ENCODE measurements at regions not wholly inside any gene's neighbourhood (a gene's known extent, or its start where the extent isn't known, plus 50 kb on each side); places are given as distances from the start of the nearest gene placed in this dataset.

DNA sequence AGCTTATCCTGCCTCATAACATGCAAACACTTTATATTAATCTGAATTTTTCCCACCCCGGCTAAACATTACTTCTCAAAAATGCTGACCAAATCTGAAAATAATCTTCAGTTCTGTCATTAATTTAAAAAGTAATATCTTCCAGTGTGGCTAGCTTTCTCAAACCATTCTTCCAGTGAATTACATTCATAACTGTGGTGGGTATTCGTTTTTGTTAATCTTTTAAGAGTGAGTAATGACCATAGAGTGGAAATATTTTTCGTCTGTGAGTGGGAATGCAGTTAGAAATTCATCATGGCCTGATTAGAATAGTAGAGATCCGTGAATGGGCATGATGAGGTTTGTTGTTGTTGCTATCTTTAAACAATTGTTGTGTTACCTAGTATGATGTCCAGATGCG is 138.6 kb upstream of the SFRP2 start:
- H4K20me1 ChIP-seq (ENCODE audit: low read depth, low read length), result no peaks in the 10 kb centered on the region
- H3K27me3 ChIP-seq (ENCODE audit: low read length), result no peaks in the 10 kb centered on the region
- no peaks in the 10 kb centered on the region for H3K36me3 ChIP-seq (ENCODE audit: low read length)
- no peaks in the 10 kb centered on the region for H3K79me2 ChIP-seq (ENCODE audit: insufficient read depth, low read length)
- H3K4me2 ChIP-seq (ENCODE audit: low read depth, low read length, poor library complexity, severe bottlenecking), result no peak overlapping the region
- H3K4me3 ChIP-seq (ENCODE audit: insufficient read depth, low read length, poor library complexity, severe bottlenecking), result no peak overlapping the region
- TF ChIP-seq CTCF (IDR thresholded peaks at IDR 0.05; ENCODE audit: insufficient read depth, low read length, poor library complexity, severe bottlenecking), result no peak
- TF ChIP-seq EZH2phosphoT487 (conservative IDR thresholded peaks at IDR 0.05; ENCODE audit: low read length), result no peak
- no peaks in the 10 kb centered on the region for H3K9me3 ChIP-seq (ENCODE audit: insufficient read depth, low read length)
- no peak overlapping the region for H3K27ac ChIP-seq (ENCODE audit: low read depth, low read length)
- no peaks in the 10 kb centered on the region for H3K9me2 ChIP-seq (replicated peaks; ENCODE audit: insufficient read depth, low read length)
- H3K9ac ChIP-seq (ENCODE audit: low read length), result no peak overlapping the region
- H3F3A ChIP-seq (ENCODE audit: insufficient read depth), result no peaks in the 10 kb centered on the region
- H2AFZ ChIP-seq (ENCODE audit: low read depth, low read length, severe bottlenecking), result no peak overlapping the region

GRCh38 chr4:153922148-153922547 is 133.3 kb upstream of the SFRP2 start:
- Histone ChIP-seq H4K20me1 (ENCODE audit: low read depth, low read length) (no peaks in the 10 kb centered on the region), H3F3A (ENCODE audit: insufficient read depth) (no peaks in the 10 kb centered on the region), H3K4me2 (ENCODE audit: low read depth, low read length, poor library complexity, severe bottlenecking) (no peak overlapping the region), H3K79me2 (ENCODE audit: insufficient read depth, low read length) (no peaks in the 10 kb centered on the region), H3K9me3 (ENCODE audit: insufficient read depth, low read length) (no peaks in the 10 kb centered on the region), H3K9ac (ENCODE audit: low read length) (no peak overlapping the region), H3K27me3 (ENCODE audit: low read length) (no peaks in the 10 kb centered on the region), H3K36me3 (ENCODE audit: low read length) (no peaks in the 10 kb centered on the region), H3K27ac (ENCODE audit: low read depth, low read length) (no peak overlapping the region), H3K4me3 (ENCODE audit: insufficient read depth, low read length, poor library complexity, severe bottlenecking) (no peak overlapping the region), H2AFZ (ENCODE audit: low read depth, low read length, severe bottlenecking) (no peak overlapping the region), H3K9me2 (replicated peaks; ENCODE audit: insufficient read depth, low read length) (no peaks in the 10 kb centered on the region)
- TF ChIP-seq CTCF (IDR thresholded peaks at IDR 0.05; ENCODE audit: insufficient read depth, low read length, poor library complexity, severe bottlenecking) (no peak), EZH2phosphoT487 (conservative IDR thresholded peaks at IDR 0.05; ENCODE audit: low read length) (no peak)

GRCh38 chr4:153919667-153920066 is 130.8 kb upstream of the SFRP2 start:
- H3K27me3 ChIP-seq (ENCODE audit: low read length), result no peaks in the 10 kb centered on the region
- H3K4me2 ChIP-seq (ENCODE audit: low read depth, low read length, poor library complexity, severe bottlenecking), result no peak overlapping the region
- no peaks in the 10 kb centered on the region for H3F3A ChIP-seq (ENCODE audit: insufficient read depth)
- no peaks in the 10 kb centered on the region for H3K79me2 ChIP-seq (ENCODE audit: insufficient read depth, low read length)
- TF ChIP-seq EZH2phosphoT487 (conservative IDR thresholded peaks at IDR 0.05; ENCODE audit: low read length), result no peak
- TF ChIP-seq CTCF (IDR thresholded peaks at IDR 0.05; ENCODE audit: insufficient read depth, low read length, poor library complexity, severe bottlenecking), result no peak
- no peak overlapping the region for H3K4me3 ChIP-seq (ENCODE audit: insufficient read depth, low read length, poor library complexity, severe bottlenecking)
- no peaks in the 10 kb centered on the region for H3K9me3 ChIP-seq (ENCODE audit: insufficient read depth, low read length)
- H3K9ac ChIP-seq (ENCODE audit: low read length), result no peak overlapping the region
- H3K27ac ChIP-seq (ENCODE audit: low read depth, low read length), result no peak overlapping the region
- no peaks in the 10 kb centered on the region for H3K36me3 ChIP-seq (ENCODE audit: low read length)
- H3K9me2 ChIP-seq (replicated peaks; ENCODE audit: insufficient read depth, low read length), result no peaks in the 10 kb centered on the region
- no peaks in the 10 kb centered on the region for H4K20me1 ChIP-seq (ENCODE audit: low read depth, low read length)
- H2AFZ ChIP-seq (ENCODE audit: low read depth, low read length, severe bottlenecking), result no peak overlapping the region
